WTC11 (cell line): ENCODE measurements at regions not wholly inside any gene's neighbourhood (a gene's known extent, or its start where the extent isn't known, plus 50 kb on each side); places are given as distances from the start of the nearest gene placed in this dataset.

Source experiments
- ATAC-seq: fragments of 200-7000 bp; cut with Tn5 transposase; 2 replicates; pipeline ENCODE4 v1.10.0; 2021; ENCODE audit warnings: mild to moderate bottlenecking, moderate library complexity
- CTCF ChIA-PET: fragments of 300-600 bp; sonication (Branson Sonifier 250); formaldehyde crosslinking; loops from one replicate; lab custom pipeline; 2021; ENCODE audit warnings: antibody characterized with exemption; lab: Charles Lee
- POLR2A ChIA-PET: fragments of 350-600 bp; sonication (Branson Sonifier 250); formaldehyde crosslinking; loops from one replicate; lab custom pipeline; 2021; ENCODE audit warnings: antibody characterized with exemption; lab: Charles Lee
- DNase-seq: peaks from one replicate; pipeline ENCODE4 v3.0.0; 2021; ENCODE audit warnings: low spot score
- H3K27ac Mint-ChIP-seq: 2 replicates; pipeline ENCODE4 v1.8.0; 2021; ENCODE audit warnings: mixed read lengths
- H3K27me3 Mint-ChIP-seq: 2 replicates; pipeline ENCODE4 v1.8.0; 2021; ENCODE audit warnings: low read depth, mild to moderate bottlenecking, moderate library complexity, mixed read lengths
- H3K36me3 Mint-ChIP-seq: 2 replicates; pipeline ENCODE4 v1.8.0; 2021; ENCODE audit warnings: mixed read lengths
- H3K4me1 Mint-ChIP-seq: 2 replicates; pipeline ENCODE4 v1.8.0; 2022; ENCODE audit warnings: mixed read lengths
- H3K4me3 Mint-ChIP-seq: 2 replicates; pipeline ENCODE4 v1.8.0; 2021; ENCODE audit warnings: mild to moderate bottlenecking, moderate library complexity, mixed read lengths
- H3K9me3 Mint-ChIP-seq: 2 replicates; pipeline ENCODE4 v1.8.0; 2021; ENCODE audit warnings: mixed read lengths
- CBFB ChIP-seq: sonication (generic); formaldehyde crosslinking; IDR thresholded peaks from 2 replicates; pipeline ENCODE4 v1.8.1; 2022; ENCODE audit warnings: mild to moderate bottlenecking, low read depth, missing genetic modification reagents
- ESRRA ChIP-seq: sonication (generic); formaldehyde crosslinking; IDR thresholded peaks from 2 replicates; pipeline ENCODE4 v1.8.1; 2022; ENCODE audit warnings: mild to moderate bottlenecking, missing genetic modification reagents, borderline replicate concordance
- HMGA2 ChIP-seq: fragments of 250-450 bp; sonication (Bioruptor Pico); IDR thresholded peaks from 2 replicates; pipeline ENCODE4 v1.4.0; 2021; ENCODE audit warnings: mild to moderate bottlenecking, moderate library complexity
- IRF2 ChIP-seq: sonication (generic); formaldehyde crosslinking; IDR thresholded peaks from 2 replicates; pipeline ENCODE4 v1.8.0; 2022; ENCODE audit warnings: low read depth, missing genetic modification reagents, borderline replicate concordance
- JAZF1 ChIP-seq: fragments of 250-450 bp; sonication (Bioruptor Pico); IDR thresholded peaks from 2 replicates; pipeline ENCODE4 v1.9.0; 2021; ENCODE audit warnings: moderate library complexity, mild to moderate bottlenecking, inconsistent platforms
- KAT7 ChIP-seq: sonication (generic); formaldehyde crosslinking; IDR thresholded peaks from 2 replicates; pipeline ENCODE4 v1.8.1; 2023; ENCODE audit warnings: missing genetic modification reagents, mild to moderate bottlenecking, borderline replicate concordance
- NR2C2 ChIP-seq: sonication (generic); formaldehyde crosslinking; IDR thresholded peaks from 2 replicates; pipeline ENCODE4 v1.8.0; 2022; ENCODE audit warnings: mild to moderate bottlenecking, missing genetic modification reagents
- RELA ChIP-seq: sonication (generic); formaldehyde crosslinking; IDR thresholded peaks from 2 replicates; pipeline ENCODE4 v1.8.1; 2022; ENCODE audit warnings: missing genetic modification reagents, mild to moderate bottlenecking, borderline replicate concordance
- SMAD3 ChIP-seq: sonication (generic); formaldehyde crosslinking; IDR thresholded peaks from 2 replicates; pipeline ENCODE4 v1.8.0; 2022; ENCODE audit warnings: missing genetic modification reagents, mild to moderate bottlenecking, borderline replicate concordance
- SP1 ChIP-seq: sonication (generic); formaldehyde crosslinking; conservative IDR thresholded peaks from 2 replicates; pipeline ENCODE4 v1.8.1; 2022; ENCODE audit warnings: missing genetic modification reagents
- TCF7 ChIP-seq: sonication (generic); formaldehyde crosslinking; IDR thresholded peaks from 2 replicates; pipeline ENCODE4 v1.8.0; 2022; ENCODE audit warnings: mild to moderate bottlenecking, low read depth, missing genetic modification reagents, moderate library complexity
- TEAD1 ChIP-seq: sonication (generic); formaldehyde crosslinking; IDR thresholded peaks from 2 replicates; pipeline ENCODE4 v1.8.0; 2022; ENCODE audit warnings: mild to moderate bottlenecking, missing genetic modification reagents
- ZNF232 ChIP-seq: sonication (generic); formaldehyde crosslinking; IDR thresholded peaks from 2 replicates; pipeline ENCODE4 v1.8.0; 2022; ENCODE audit warnings: mild to moderate bottlenecking, missing genetic modification reagents
- ZNF263 ChIP-seq: sonication (generic); formaldehyde crosslinking; IDR thresholded peaks from 2 replicates; pipeline ENCODE4 v1.8.1; 2022; ENCODE audit warnings: low read depth, mild to moderate bottlenecking, moderate library complexity, missing genetic modification reagents
- ZNF423 ChIP-seq: fragments of 250-450 bp; sonication (Bioruptor Pico); IDR thresholded peaks from 2 replicates; pipeline ENCODE4 v2.1.2; 2022; ENCODE audit warnings: mild to moderate bottlenecking, moderate library complexity
- TF ChIP-seq, protein P1 (sequence below): fragments of 250-450 bp; sonication (Bioruptor Pico); conservative IDR thresholded peaks from 2 replicates; pipeline ENCODE4 v1.9.0; 2021; ENCODE audit warnings: mild to moderate bottlenecking
- TF ChIP-seq, protein P2 (sequence below): sonication (generic); formaldehyde crosslinking; IDR thresholded peaks from 2 replicates; pipeline ENCODE4 v1.8.1; 2023; ENCODE audit warnings: mild to moderate bottlenecking, missing genetic modification reagents
- TF ChIP-seq, protein P3 (sequence below): sonication (generic); formaldehyde crosslinking; IDR thresholded peaks from 2 replicates; pipeline ENCODE4 v1.8.1; 2022; ENCODE audit warnings: low read depth, mild to moderate bottlenecking, moderate library complexity, missing genetic modification reagents, borderline replicate concordance
- TF ChIP-seq, protein P4 (sequence below): sonication (generic); formaldehyde crosslinking; IDR thresholded peaks from 2 replicates; pipeline ENCODE4 v1.8.0; 2022; ENCODE audit warnings: missing genetic modification reagents

DNA sequence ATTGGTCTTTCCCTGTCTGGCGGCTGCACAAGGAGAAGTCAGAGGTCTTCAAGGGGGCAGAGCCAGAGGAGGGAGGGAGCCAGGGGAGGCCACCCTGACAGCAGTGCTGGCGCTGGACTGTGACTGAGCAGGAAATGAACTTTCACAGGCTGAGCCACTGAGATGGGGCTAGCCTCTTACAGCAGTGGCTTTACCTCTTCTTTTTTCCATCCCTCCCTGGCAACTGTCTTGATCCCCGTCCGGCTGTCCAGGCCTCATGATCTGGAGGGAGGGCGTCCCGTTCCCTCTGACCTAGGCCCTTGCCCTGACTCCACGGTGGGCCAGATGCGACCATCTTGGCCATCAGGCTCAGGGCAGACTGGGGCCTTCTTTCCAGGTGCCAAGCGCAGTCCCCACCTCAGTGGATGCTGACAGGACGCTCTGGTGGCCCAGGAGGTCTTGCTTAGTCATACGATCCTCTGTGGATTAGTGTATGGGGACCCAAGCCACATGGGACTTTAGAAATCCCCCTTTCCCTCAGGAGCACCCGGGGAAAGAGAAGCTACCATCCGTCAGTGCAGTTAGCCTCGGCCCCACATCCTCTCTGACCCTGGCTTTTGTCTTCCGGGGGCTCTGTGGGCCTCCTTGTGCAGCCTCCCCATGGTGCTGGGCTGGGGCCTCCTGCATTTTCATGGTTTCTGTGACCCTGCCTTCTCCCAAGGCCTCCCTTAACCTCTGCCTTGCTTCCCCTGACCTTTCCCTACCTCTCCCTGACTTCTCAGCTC, 57.4 kb upstream of the CCDC167 start:
- H3K4me3 Mint-ChIP-seq = no peak overlapping the region
- ChIA-PET POLR2A (interaction anchor here (0.8 to 1.4 kb wide), 2 partner anchors 20 to 21 kb away, joined by 4 to 5 read pairs; no protein-coding TSS in a partner anchor), CTCF (interaction anchor here (0.7 to 9.0 kb wide), 4 partner anchors 9 to 76 kb away, joined by 3 to 82 read pairs (median 14); no protein-coding TSS in a partner anchor)
- H3K4me1 Mint-ChIP-seq = peaks cover 15% of the 10 kb centered on the region
- H3K27me3 Mint-ChIP-seq = peaks cover 21% of the 10 kb centered on the region
- no peak overlapping the region for H3K27ac Mint-ChIP-seq
- H3K36me3 Mint-ChIP-seq = no peaks in the 10 kb centered on the region
- TF ChIP-seq ZNF263 (CRISPR knock-in tag) (no peak), SP1 (no peak)
- TF ChIP-seq, protein P1, sequence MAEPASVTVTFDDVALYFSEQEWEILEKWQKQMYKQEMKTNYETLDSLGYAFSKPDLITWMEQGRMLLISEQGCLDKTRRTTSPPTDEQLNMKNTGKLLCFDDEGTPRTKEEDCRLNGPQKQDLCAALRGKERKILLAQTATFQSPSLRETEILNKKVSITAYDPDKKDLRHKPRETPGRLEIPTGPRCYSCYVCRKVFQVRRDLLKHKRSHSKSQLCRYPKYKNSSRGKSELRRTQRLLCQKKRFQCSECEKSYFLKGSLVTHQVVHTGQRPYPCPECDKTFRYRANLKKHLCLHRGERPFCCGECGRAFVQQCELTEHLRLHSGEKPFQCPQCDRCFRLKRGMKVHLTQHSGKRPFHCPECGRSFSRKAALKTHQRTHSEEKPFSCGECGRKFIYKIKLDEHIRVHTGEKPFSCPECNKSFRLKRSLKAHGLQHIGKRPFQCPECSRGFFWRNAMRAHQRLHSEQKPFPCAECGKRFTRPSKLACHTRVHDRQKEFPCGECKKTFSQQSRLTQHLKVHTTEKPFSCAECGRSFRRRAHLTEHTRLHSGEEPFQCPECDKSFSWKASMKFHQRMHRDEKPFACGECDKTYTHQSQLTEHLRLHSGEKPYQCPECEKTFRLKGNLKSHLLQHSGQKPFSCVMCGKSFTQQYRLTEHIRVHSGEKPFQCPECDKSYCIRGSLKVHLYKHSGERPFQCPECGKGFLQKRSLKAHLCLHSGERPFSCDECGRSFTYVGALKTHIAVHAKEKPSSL (CRISPR knock-in tag) = no peak
- DNase-seq (no peak), ATAC-seq (no peak)
- peaks cover 8% of the 10 kb centered on the region for H3K9me3 Mint-ChIP-seq

DNA sequence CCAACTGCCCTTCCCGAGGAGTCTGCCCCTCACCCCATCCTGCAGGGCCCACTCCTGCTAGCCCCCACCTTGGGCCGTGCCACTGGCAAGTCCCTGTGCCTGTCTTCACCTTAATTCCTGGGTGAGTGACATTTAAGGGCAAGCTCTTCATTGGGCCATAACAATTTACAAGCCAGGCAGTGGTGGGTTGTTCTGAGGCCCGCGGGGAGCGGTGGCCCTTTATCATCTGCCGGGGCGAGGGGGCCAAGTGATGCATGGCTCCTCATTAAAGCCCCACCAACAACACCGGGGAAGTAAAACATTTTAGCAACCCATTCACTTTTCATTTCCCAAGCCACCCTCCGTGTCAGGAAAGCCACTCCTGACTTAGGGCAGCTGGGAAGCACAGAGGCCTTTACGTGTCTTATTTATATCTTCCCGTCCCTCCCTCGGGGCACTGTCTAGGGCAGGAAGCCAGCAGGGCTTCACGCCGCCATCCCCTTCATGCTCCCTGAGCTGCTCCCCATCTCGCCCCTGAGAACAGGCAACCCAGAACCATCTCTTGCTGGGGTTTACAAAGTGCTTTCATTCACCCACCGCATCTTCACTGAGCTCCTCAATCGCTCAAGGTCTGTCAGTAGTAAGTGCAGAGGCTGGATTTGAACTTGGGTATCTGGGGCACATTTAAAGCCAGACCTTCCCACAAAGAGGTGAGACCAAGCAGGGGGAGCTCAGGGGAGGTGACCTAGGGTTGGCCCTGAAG, 55.5 kb upstream of the CCDC167 start:
- POLR2A ChIA-PET = no interaction called here

DNA sequence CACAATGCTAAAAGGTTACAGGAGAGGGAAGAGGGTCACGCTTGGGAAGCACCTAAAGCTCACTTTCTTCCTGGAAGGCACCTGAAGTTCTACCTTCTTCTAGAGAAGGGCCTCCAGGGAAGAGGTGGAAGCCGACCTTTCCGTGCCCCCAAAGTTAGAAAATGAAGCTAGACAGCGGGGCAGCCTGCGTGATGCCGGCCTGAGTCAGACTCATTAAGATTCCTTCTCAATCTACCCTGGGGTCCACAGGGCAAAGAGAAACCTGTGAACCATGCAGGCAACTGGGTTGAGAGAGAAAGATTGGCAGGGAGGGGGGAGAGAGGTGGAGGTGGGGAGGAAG, 54.8 kb upstream of the CCDC167 start:
- H3K27ac Mint-ChIP-seq = no peak overlapping the region
- ChIA-PET POLR2A (no interaction called here), CTCF (interaction anchor here (0.6 to 9.0 kb wide), 3 partner anchors 11 to 24 kb away, joined by 5 to 82 read pairs (median 5); no protein-coding TSS in a partner anchor)
- no peak for DNase-seq
- H3K9me3 Mint-ChIP-seq = no peaks in the 10 kb centered on the region
- no peak for TF ChIP-seq TCF7 (CRISPR knock-in tag)
- TF ChIP-seq HMGA2 = no peak
- no peak for TF ChIP-seq KAT7 (CRISPR knock-in tag)
- TF ChIP-seq CBFB = no peak
- H3K36me3 Mint-ChIP-seq = no peaks in the 10 kb centered on the region
- no peak for ATAC-seq
- no peak overlapping the region for H3K4me3 Mint-ChIP-seq
- peaks cover 8% of the 10 kb centered on the region for H3K4me1 Mint-ChIP-seq
- peaks cover 6% of the 10 kb centered on the region for H3K27me3 Mint-ChIP-seq

More for the DNA sequence above, 55.5 kb upstream of the CCDC167 start:
- Mint-ChIP-seq H3K27me3 (peaks cover 11% of the 10 kb centered on the region), H3K9me3 (no peaks in the 10 kb centered on the region), H3K4me1 (peaks cover 15% of the 10 kb centered on the region), H3K27ac (no peak overlapping the region), H3K36me3 (no peaks in the 10 kb centered on the region), H3K4me3 (no peak overlapping the region)
- no peak for TF ChIP-seq RELA (CRISPR knock-in tag)
- TF ChIP-seq, protein P2, sequence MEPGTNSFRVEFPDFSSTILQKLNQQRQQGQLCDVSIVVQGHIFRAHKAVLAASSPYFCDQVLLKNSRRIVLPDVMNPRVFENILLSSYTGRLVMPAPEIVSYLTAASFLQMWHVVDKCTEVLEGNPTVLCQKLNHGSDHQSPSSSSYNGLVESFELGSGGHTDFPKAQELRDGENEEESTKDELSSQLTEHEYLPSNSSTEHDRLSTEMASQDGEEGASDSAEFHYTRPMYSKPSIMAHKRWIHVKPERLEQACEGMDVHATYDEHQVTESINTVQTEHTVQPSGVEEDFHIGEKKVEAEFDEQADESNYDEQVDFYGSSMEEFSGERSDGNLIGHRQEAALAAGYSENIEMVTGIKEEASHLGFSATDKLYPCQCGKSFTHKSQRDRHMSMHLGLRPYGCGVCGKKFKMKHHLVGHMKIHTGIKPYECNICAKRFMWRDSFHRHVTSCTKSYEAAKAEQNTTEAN = no peak
- ATAC-seq = no peak
- CTCF ChIA-PET = interaction anchor here (0.8 to 9.0 kb wide), 6 partner anchors 10 to 70 kb away, joined by 3 to 82 read pairs (median 4); no protein-coding TSS in a partner anchor
- DNase-seq = no peak

DNA sequence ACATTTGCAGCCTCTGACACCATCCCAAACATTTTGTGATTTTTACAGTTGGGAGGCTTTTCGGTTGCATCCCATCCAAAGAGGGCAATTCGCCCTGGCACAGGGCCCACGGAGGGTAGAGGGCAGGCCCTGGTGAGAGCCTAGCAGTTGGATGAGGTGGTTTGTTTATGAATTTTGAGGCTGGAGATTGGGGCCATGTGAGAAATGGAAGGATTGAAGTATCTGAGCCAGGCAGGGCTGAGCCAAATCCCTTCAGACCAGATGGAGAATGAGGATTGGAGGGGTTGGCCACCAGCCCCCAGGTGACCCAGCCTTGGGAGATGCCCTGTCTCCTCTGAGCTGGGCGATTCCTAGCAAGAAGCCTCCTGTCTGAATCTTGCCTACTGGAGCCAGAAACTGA, 52.6 kb upstream of the CCDC167 start:
- no peaks in the 10 kb centered on the region for H3K9me3 Mint-ChIP-seq
- H3K4me1 Mint-ChIP-seq = peaks cover 13% of the 10 kb centered on the region
- ChIA-PET CTCF (interaction anchor here (1.4 to 9.0 kb wide), 2 partner anchors 13 to 15 kb away, joined by 4 to 82 read pairs; no protein-coding TSS in a partner anchor), POLR2A (no interaction called here)
- no peak overlapping the region for H3K4me3 Mint-ChIP-seq
- no peaks in the 10 kb centered on the region; the same call in 1 of the 2 replicates for H3K27me3 Mint-ChIP-seq
- ATAC-seq = no peak
- H3K36me3 Mint-ChIP-seq = no peaks in the 10 kb centered on the region
- no peak for DNase-seq
- H3K27ac Mint-ChIP-seq = no peak overlapping the region
- TF ChIP-seq SMAD3 (CRISPR knock-in tag) (no peak), IRF2 (no peak), RELA (CRISPR knock-in tag) (no peak), TEAD1 (no peak), NR2C2 (CRISPR knock-in tag) (no peak), ZNF423 (no peak), ZNF232 (CRISPR knock-in tag) (no peak), JAZF1 (no peak), ESRRA (CRISPR knock-in tag) (no peak)
- TF ChIP-seq, protein P3, sequence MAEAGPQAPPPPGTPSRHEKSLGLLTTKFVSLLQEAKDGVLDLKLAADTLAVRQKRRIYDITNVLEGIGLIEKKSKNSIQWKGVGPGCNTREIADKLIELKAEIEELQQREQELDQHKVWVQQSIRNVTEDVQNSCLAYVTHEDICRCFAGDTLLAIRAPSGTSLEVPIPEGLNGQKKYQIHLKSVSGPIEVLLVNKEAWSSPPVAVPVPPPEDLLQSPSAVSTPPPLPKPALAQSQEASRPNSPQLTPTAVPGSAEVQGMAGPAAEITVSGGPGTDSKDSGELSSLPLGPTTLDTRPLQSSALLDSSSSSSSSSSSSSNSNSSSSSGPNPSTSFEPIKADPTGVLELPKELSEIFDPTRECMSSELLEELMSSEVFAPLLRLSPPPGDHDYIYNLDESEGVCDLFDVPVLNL (CRISPR knock-in tag) = no peak
- TF ChIP-seq, protein P4, sequence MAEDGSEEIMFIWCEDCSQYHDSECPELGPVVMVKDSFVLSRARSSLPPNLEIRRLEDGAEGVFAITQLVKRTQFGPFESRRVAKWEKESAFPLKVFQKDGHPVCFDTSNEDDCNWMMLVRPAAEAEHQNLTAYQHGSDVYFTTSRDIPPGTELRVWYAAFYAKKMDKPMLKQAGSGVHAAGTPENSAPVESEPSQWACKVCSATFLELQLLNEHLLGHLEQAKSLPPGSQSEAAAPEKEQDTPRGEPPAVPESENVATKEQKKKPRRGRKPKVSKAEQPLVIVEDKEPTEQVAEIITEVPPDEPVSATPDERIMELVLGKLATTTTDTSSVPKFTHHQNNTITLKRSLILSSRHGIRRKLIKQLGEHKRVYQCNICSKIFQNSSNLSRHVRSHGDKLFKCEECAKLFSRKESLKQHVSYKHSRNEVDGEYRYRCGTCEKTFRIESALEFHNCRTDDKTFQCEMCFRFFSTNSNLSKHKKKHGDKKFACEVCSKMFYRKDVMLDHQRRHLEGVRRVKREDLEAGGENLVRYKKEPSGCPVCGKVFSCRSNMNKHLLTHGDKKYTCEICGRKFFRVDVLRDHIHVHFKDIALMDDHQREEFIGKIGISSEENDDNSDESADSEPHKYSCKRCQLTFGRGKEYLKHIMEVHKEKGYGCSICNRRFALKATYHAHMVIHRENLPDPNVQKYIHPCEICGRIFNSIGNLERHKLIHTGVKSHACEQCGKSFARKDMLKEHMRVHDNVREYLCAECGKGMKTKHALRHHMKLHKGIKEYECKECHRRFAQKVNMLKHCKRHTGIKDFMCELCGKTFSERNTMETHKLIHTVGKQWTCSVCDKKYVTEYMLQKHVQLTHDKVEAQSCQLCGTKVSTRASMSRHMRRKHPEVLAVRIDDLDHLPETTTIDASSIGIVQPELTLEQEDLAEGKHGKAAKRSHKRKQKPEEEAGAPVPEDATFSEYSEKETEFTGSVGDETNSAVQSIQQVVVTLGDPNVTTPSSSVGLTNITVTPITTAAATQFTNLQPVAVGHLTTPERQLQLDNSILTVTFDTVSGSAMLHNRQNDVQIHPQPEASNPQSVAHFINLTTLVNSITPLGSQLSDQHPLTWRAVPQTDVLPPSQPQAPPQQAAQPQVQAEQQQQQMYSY (CRISPR knock-in tag) = no peak
